ENCODE measurements at regions not wholly inside any gene's neighbourhood (a gene's known extent, or its start where the extent isn't known, plus 50 kb on each side); places are given as distances from the start of the nearest gene placed in this dataset.

GRCh38 chr6:50443144-50443543 is 270.2 kb upstream of the TFAP2D start:
- TF ChIP-seq ZNF70 (CRISPR knock-in tag; IDR thresholded peaks at IDR 0.05): no peak
- TF ChIP-seq CREB5 (CRISPR knock-in tag; IDR thresholded peaks at IDR 0.05; ENCODE audit: low read depth): no peak
- no peak for TF ChIP-seq ARNTL (CRISPR knock-in tag; IDR thresholded peaks at IDR 0.05; ENCODE audit: borderline replicate concordance, low read depth)
- TF ChIP-seq GLIS3 (CRISPR knock-in tag; IDR thresholded peaks at IDR 0.05): no peak
- no peak for TF ChIP-seq ISL1 (CRISPR knock-in tag; IDR thresholded peaks at IDR 0.05)
- no peak for TF ChIP-seq POU6F1 (CRISPR knock-in tag; IDR thresholded peaks at IDR 0.05; ENCODE audit: borderline replicate concordance, low read depth)
- no peak for TF ChIP-seq PATZ1 (CRISPR knock-in tag; IDR thresholded peaks at IDR 0.05; ENCODE audit: borderline replicate concordance)
- TF ChIP-seq RARB (CRISPR knock-in tag; IDR thresholded peaks at IDR 0.05): no peak
- TF ChIP-seq ZFP3 (CRISPR knock-in tag; IDR thresholded peaks at IDR 0.05): no peak
- no peak for TF ChIP-seq ESRRG (CRISPR knock-in tag; IDR thresholded peaks at IDR 0.05)
- no peak for TF ChIP-seq ZC3H10 (CRISPR knock-in tag; IDR thresholded peaks at IDR 0.05)

All from SK-N-SH treated with all-trans-retinoic acid at 6 μM for 48 hours (cell line).